ENCODE measurements at regions not wholly inside any gene's neighbourhood (a gene's known extent, or its start where the extent isn't known, plus 50 kb on each side); places are given as distances from the start of the nearest gene placed in this dataset.
A peak's percentile ranks its signal among the peaks of the same experiment; 100 is the strongest.

- Histone ChIP-seq H3K36me3 (replicated peaks in 1 of 2; ENCODE audit: control insufficient read depth in 1 of 2, insufficient read depth in 2 of 2, low read length in 2 of 2) (no peaks in the 10 kb centered on the region), H3K4me2 (ENCODE audit: low read depth, low read length) (no peak overlapping the region), H3K27ac (ENCODE audit: extremely low read length, insufficient read depth, low read length) (no peak overlapping the region), H3K4me3 (replicated peaks in 1 of 3; ENCODE audit: insufficient read depth in 1 of 3, low read depth in 2 of 3, low read length in 3 of 3) (no peak overlapping the region), H3K4me1 (ENCODE audit: insufficient read depth, low read length) (no peaks in the 10 kb centered on the region), H4K20me1 (ENCODE audit: insufficient read depth, low read length) (no peaks in the 10 kb centered on the region), H3K27me3 (ENCODE audit: control insufficient read depth in 1 of 2, insufficient read depth in 2 of 2, low read length in 2 of 2) (no peaks in the 10 kb centered on the region), H3K9me3 (ENCODE audit: low read length) (no peaks in the 10 kb centered on the region), H2AFZ (ENCODE audit: low read length) (no peak overlapping the region), H3K79me2 (ENCODE audit: insufficient read depth, low read length) (no peaks in the 10 kb centered on the region), H3K9ac (ENCODE audit: insufficient read depth, low read depth, low read length) (no peak overlapping the region)
- ChIA-PET POLR2A (no interaction called here), CTCF (ENCODE audit: low intra/inter-chr PET ratio, low total read pairs) (no interaction called here)
- intact Hi-C loops (cut with micrococcal nuclease; ENCODE audit: unreplicated experiment) (no loop called here), in situ Hi-C loops (cut with HindIII; ENCODE audit: extremely low pct_ligation_motif_present, low pct_unique_long_range_greater_than_20kb) (no loop called here)
- WGBS (ENCODE audit: low lambda C conversion rate), result 3% methylated on average over 5 of the region's 5 CpGs
- DNase-seq (ENCODE audit: low spot score) (no peak), FAIRE-seq (no peak), ATAC-seq (no peak)
- no TSS peak for BruUV-seq (replicated peaks)
- no peak for TF ChIP-seq ZNF841 (CRISPR knock-in tag; IDR thresholded peaks at IDR 0.05; ENCODE audit: borderline replicate concordance)
- peak; percentile 55 for TF ChIP-seq ZNF629 (CRISPR knock-in tag; conservative IDR thresholded peaks at IDR 0.05)
Measured at GRCh38 chr14:22417914-22418313, 171.1 kb downstream of the DAD1 start.

- no peaks in the 10 kb centered on the region for H3K79me2 ChIP-seq (ENCODE audit: insufficient read depth, low read length)
- ChIA-PET POLR2A (no interaction called here), CTCF (ENCODE audit: low intra/inter-chr PET ratio, low total read pairs) (no interaction called here)
- H3K36me3 ChIP-seq (replicated peaks in 1 of 2; ENCODE audit: control insufficient read depth in 1 of 2, insufficient read depth in 2 of 2, low read length in 2 of 2), result no peaks in the 10 kb centered on the region
- H3K27me3 ChIP-seq (ENCODE audit: control insufficient read depth in 1 of 2, insufficient read depth in 2 of 2, low read length in 2 of 2), result no peaks in the 10 kb centered on the region
- H3K4me3 ChIP-seq (replicated peaks in 1 of 3; ENCODE audit: insufficient read depth in 1 of 3, low read depth in 2 of 3, low read length in 3 of 3), result no peak overlapping the region
- ATAC-seq, result no peak
- H4K20me1 ChIP-seq (ENCODE audit: insufficient read depth, low read length), result no peaks in the 10 kb centered on the region
- DNase-seq (ENCODE audit: low spot score), result no peak
- no peak for FAIRE-seq
- intact Hi-C loops (cut with micrococcal nuclease; ENCODE audit: unreplicated experiment), result no loop called here
- WGBS (ENCODE audit: low lambda C conversion rate), result 28% methylated on average over 2 of the region's 2 CpGs
- no peak overlapping the region for H3K9ac ChIP-seq (ENCODE audit: insufficient read depth, low read depth, low read length)
- H3K9me3 ChIP-seq (ENCODE audit: low read length), result no peaks in the 10 kb centered on the region
- no TSS peak for BruUV-seq (replicated peaks)
- no peaks in the 10 kb centered on the region for H3K4me1 ChIP-seq (ENCODE audit: insufficient read depth, low read length)
- no peak overlapping the region for H3K4me2 ChIP-seq (ENCODE audit: low read depth, low read length)
- no peak overlapping the region for H3K27ac ChIP-seq (ENCODE audit: extremely low read length, insufficient read depth, low read length)
- H2AFZ ChIP-seq (ENCODE audit: low read length), result no peak overlapping the region
- in situ Hi-C loops (cut with HindIII; ENCODE audit: extremely low pct_ligation_motif_present, low pct_unique_long_range_greater_than_20kb), result no loop called here
- TF ChIP-seq, protein P1, sequence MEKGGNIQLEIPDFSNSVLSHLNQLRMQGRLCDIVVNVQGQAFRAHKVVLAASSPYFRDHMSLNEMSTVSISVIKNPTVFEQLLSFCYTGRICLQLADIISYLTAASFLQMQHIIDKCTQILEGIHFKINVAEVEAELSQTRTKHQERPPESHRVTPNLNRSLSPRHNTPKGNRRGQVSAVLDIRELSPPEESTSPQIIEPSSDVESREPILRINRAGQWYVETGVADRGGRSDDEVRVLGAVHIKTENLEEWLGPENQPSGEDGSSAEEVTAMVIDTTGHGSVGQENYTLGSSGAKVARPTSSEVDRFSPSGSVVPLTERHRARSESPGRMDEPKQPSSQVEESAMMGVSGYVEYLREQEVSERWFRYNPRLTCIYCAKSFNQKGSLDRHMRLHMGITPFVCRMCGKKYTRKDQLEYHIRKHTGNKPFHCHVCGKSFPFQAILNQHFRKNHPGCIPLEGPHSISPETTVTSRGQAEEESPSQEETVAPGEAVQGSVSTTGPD (CRISPR knock-in tag; IDR thresholded peaks at IDR 0.05), result no peak
- no peak for TF ChIP-seq ZNF552 (CRISPR knock-in tag; IDR thresholded peaks at IDR 0.05; ENCODE audit: borderline replicate concordance)
- TF ChIP-seq ZMYM4 (CRISPR knock-in tag; IDR thresholded peaks at IDR 0.05), result no peak
- TF ChIP-seq GFI1 (CRISPR knock-in tag; IDR thresholded peaks at IDR 0.05; ENCODE audit: borderline replicate concordance), result no peak
- TF ChIP-seq GTF2F1 (IDR thresholded peaks at IDR 0.05; ENCODE audit: low read length), result no peak
- TF ChIP-seq MEF2D (CRISPR knock-in tag; IDR thresholded peaks at IDR 0.05), result no peak
- TF ChIP-seq, protein P2, sequence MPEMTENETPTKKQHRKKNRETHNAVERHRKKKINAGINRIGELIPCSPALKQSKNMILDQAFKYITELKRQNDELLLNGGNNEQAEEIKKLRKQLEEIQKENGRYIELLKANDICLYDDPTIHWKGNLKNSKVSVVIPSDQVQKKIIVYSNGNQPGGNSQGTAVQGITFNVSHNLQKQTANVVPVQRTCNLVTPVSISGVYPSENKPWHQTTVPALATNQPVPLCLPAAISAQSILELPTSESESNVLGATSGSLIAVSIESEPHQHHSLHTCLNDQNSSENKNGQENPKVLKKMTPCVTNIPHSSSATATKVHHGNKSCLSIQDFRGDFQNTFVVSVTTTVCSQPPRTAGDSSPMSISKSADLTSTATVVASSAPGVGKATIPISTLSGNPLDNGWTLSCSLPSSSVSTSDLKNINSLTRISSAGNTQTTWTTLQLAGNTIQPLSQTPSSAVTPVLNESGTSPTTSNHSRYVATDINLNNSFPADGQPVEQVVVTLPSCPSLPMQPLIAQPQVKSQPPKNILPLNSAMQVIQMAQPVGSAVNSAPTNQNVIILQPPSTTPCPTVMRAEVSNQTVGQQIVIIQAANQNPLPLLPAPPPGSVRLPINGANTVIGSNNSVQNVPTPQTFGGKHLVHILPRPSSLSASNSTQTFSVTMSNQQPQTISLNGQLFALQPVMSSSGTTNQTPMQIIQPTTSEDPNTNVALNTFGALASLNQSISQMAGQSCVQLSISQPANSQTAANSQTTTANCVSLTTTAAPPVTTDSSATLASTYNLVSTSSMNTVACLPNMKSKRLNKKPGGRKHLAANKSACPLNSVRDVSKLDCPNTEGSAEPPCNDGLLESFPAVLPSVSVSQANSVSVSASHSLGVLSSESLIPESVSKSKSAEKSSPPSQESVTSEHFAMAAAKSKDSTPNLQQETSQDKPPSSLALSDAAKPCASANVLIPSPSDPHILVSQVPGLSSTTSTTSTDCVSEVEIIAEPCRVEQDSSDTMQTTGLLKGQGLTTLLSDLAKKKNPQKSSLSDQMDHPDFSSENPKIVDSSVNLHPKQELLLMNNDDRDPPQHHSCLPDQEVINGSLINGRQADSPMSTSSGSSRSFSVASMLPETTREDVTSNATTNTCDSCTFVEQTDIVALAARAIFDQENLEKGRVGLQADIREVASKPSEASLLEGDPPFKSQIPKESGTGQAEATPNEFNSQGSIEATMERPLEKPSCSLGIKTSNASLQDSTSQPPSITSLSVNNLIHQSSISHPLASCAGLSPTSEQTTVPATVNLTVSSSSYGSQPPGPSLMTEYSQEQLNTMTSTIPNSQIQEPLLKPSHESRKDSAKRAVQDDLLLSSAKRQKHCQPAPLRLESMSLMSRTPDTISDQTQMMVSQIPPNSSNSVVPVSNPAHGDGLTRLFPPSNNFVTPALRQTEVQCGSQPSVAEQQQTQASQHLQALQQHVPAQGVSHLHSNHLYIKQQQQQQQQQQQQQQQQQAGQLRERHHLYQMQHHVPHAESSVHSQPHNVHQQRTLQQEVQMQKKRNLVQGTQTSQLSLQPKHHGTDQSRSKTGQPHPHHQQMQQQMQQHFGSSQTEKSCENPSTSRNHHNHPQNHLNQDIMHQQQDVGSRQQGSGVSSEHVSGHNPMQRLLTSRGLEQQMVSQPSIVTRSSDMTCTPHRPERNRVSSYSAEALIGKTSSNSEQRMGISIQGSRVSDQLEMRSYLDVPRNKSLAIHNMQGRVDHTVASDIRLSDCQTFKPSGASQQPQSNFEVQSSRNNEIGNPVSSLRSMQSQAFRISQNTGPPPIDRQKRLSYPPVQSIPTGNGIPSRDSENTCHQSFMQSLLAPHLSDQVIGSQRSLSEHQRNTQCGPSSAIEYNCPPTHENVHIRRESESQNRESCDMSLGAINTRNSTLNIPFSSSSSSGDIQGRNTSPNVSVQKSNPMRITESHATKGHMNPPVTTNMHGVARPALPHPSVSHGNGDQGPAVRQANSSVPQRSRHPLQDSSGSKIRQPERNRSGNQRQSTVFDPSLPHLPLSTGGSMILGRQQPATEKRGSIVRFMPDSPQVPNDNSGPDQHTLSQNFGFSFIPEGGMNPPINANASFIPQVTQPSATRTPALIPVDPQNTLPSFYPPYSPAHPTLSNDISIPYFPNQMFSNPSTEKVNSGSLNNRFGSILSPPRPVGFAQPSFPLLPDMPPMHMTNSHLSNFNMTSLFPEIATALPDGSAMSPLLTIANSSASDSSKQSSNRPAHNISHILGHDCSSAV (CRISPR knock-in tag; IDR thresholded peaks at IDR 0.05; ENCODE audit: borderline replicate concordance), result no peak
- no peak for TF ChIP-seq ZNF615 (CRISPR knock-in tag; IDR thresholded peaks at IDR 0.05; ENCODE audit: borderline replicate concordance)
- TF ChIP-seq ZFP1 (CRISPR knock-in tag; IDR thresholded peaks at IDR 0.05), result no peak
Measured at GRCh38 chr14:22416193-22416592, 172.8 kb downstream of the DAD1 start.

Data from HepG2 (cell line).